Nephron (organoid): ENCODE measurements at regions not wholly inside any gene's neighbourhood (a gene's known extent, or its start where the extent isn't known, plus 50 kb on each side); places are given as distances from the start of the nearest gene placed in this dataset.

ENCODE experiments used
- H3K27ac Mint-ChIP-seq, 3 experiments: 2 replicates each; pipeline ENCODE4 v1.8.0; 2020; ENCODE audit warnings: mixed read lengths in 3 of 3, mild to moderate bottlenecking in 2 of 3, moderate library complexity in 1 of 3
- H3K27me3 Mint-ChIP-seq: 2 replicates; pipeline ENCODE4 v1.8.0; 2021; ENCODE audit warnings: low read depth, mild to moderate bottlenecking, moderate library complexity, mixed read lengths
- H3K36me3 Mint-ChIP-seq: 2 replicates; pipeline ENCODE4 v1.8.0; 2020; ENCODE audit warnings: low read depth, mixed read lengths
- H3K4me1 Mint-ChIP-seq: 2 replicates; pipeline ENCODE4 v1.8.0; 2020; ENCODE audit warnings: mixed read lengths
- H3K4me3 Mint-ChIP-seq, 3 experiments: 2 replicates each; pipeline ENCODE4 v1.8.0; 2020; ENCODE audit warnings: mild to moderate bottlenecking in 3 of 3, mixed read lengths in 3 of 3, moderate library complexity in 2 of 3
- H3K9me3 Mint-ChIP-seq: 2 replicates; pipeline ENCODE4 v1.8.0; 2020; ENCODE audit warnings: mixed read lengths
- CTCF ChIP-seq, 3 experiments: fragments of 200-600 bp; sonication (generic); IDR thresholded peaks; one replicate each; pipeline ENCODE4 v1.5.0; 2021; ENCODE audit warnings: antibody characterized with exemption in 3 of 3; ENCODE audit not compliant: unreplicated experiment in 3 of 3

DNA sequence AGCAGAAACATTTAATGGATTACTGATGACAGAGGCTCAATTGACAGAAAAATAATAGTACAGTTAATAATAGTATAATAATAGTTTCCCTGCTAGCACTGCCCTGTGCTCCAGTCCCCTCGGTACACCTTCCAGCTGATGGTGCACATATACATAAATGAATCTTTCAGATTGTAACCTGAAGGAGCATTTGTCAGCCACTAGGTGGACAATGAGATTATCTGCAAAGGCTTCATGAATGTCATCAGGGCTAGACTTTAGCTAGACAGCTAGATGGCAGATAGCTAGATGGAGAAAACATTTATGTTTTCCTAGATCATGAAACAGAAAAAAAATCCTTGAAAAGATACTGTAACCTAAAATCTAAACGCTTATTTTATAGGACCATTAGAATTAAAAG is 304.4 kb upstream of the SMC2 start:
- no peaks in the 10 kb centered on the region for H3K9me3 Mint-ChIP-seq
- no peak overlapping the region for H3K27ac Mint-ChIP-seq
- TF ChIP-seq CTCF (IDR thresholded peaks at IDR 0.05; ENCODE audit: unreplicated experiment in 3 of 3), result peak in 2 of 3 experiments; percentile 10 to 40

GRCh38 chr9:103798620-103799019 is 295.5 kb upstream of the SMC2 start:
- peaks cover 13% of the 10 kb centered on the region for H3K4me1 Mint-ChIP-seq
- no peak overlapping the region for H3K27ac Mint-ChIP-seq
- H3K27me3 Mint-ChIP-seq, result no peaks in the 10 kb centered on the region
- H3K9me3 Mint-ChIP-seq, result no peaks in the 10 kb centered on the region
- TF ChIP-seq CTCF (IDR thresholded peaks at IDR 0.05; ENCODE audit: unreplicated experiment in 3 of 3), result no peak
- H3K4me3 Mint-ChIP-seq, result no peak overlapping the region
- no peaks in the 10 kb centered on the region for H3K36me3 Mint-ChIP-seq

More for the DNA sequence above, 304.4 kb upstream of the SMC2 start:
- Mint-ChIP-seq H3K27me3 (no peaks in the 10 kb centered on the region), H3K4me3 (no peak overlapping the region), H3K4me1 (no peaks in the 10 kb centered on the region), H3K36me3 (no peaks in the 10 kb centered on the region)

DNA sequence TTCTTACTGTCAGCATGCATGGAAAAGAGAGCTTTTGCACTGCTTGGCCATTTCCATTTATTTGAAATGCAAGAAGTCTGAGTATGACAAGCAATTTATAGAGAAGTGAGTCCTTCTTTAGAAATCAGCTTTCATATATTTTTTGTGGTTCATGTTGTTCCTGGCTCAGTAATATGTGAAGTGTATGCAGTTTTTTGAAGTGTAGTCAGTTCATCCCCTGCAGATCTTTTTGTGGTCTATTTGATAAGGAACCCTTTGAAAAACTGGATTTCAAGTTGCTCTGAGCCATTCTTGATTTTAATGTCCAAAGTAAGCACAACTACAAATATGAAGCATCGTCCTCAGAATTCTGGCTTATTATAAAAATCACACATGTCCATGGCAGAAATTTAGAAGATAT is 294.1 kb upstream of the SMC2 start:
- Mint-ChIP-seq H3K27me3 (no peaks in the 10 kb centered on the region), H3K9me3 (no peaks in the 10 kb centered on the region), H3K36me3 (no peaks in the 10 kb centered on the region), H3K4me3 (no peak overlapping the region), H3K27ac (no peak overlapping the region), H3K4me1 (peaks cover 13% of the 10 kb centered on the region)
- TF ChIP-seq CTCF (IDR thresholded peaks at IDR 0.05; ENCODE audit: unreplicated experiment in 3 of 3), result no peak

DNA sequence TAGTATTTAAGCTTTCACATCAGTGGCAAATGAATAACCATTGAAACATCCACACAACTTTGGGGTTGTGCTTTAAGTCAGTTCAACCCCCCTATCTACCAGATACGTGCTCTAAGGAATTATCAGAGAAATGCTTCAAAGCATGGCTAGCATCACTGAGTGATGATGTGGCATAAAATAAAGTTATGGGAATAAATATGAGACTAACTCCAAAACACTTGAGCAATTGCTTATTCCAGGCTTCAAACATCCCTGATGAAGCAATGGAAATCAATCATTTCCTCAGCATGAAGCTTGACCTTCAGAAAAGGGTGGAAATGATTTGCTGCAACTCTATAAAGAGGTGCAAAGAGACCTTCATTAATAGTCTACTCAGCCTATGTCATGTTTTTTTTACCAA is 292.0 kb upstream of the SMC2 start:
- no peaks in the 10 kb centered on the region for H3K27me3 Mint-ChIP-seq
- H3K27ac Mint-ChIP-seq, result no peak overlapping the region
- H3K36me3 Mint-ChIP-seq, result no peaks in the 10 kb centered on the region
- no peaks in the 10 kb centered on the region for H3K9me3 Mint-ChIP-seq
- no peaks in the 10 kb centered on the region for H3K4me1 Mint-ChIP-seq
- no peak for TF ChIP-seq CTCF (IDR thresholded peaks at IDR 0.05; ENCODE audit: unreplicated experiment in 3 of 3)
- H3K4me3 Mint-ChIP-seq, result no peak overlapping the region

DNA sequence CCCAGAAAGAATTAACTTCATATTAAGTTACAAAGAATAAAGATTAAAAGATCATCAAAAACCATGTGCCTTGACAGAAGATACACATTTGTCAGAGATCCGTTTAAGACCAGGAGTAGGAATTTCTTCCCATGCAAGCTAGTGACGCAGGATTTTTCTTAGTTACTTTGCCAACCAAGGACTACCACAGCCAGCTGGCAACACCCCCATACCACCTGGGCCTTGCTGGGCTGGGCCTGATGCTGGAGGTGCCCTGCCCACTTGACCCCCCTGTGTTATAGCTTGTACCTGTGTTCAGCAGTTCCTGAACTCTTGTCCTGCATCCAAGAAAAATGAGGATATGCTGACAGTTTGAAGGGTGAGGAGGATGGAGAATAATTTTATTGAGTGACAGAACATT is 290.9 kb upstream of the SMC2 start:
- no peak for TF ChIP-seq CTCF (IDR thresholded peaks at IDR 0.05; ENCODE audit: unreplicated experiment in 3 of 3)
- no peaks in the 10 kb centered on the region for H3K27me3 Mint-ChIP-seq
- no peaks in the 10 kb centered on the region for H3K36me3 Mint-ChIP-seq
- H3K27ac Mint-ChIP-seq, result no peak overlapping the region
- no peaks in the 10 kb centered on the region for H3K9me3 Mint-ChIP-seq
- H3K4me3 Mint-ChIP-seq, result no peak overlapping the region
- no peaks in the 10 kb centered on the region for H3K4me1 Mint-ChIP-seq

DNA sequence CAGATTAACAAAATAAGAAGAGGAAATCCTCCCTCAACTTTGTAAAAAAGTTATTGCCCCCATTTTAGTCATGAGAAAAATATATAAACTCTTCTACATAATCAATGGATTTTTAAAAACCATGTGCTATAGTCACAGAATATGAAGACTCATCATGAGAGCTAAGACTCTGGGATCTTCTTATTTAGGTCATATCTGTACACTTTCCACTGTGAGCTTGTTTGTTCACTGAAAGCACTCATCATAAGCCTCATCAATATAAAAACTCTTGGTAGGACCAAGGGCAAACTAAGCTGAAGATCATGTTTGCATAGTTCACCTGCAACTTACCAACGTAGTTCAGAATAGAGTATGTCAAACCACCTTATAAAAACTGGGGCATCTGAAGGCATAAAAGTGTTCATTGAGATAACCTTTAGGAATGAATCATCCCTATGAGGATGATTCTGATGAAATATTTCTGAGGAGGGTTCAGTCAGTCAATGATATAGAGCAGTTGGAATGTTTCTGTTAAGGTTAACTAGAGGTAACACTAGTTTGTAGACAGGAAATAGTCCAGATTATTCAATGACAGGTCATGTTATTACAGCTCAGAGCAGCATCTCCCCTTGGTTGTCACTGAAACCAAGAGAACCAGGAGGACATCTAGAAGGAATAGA is 289.9 kb upstream of the SMC2 start:
- TF ChIP-seq CTCF (IDR thresholded peaks at IDR 0.05; ENCODE audit: unreplicated experiment in 3 of 3), result no peak
- H3K4me3 Mint-ChIP-seq, result no peak overlapping the region
- H3K9me3 Mint-ChIP-seq, result no peaks in the 10 kb centered on the region
- H3K27ac Mint-ChIP-seq, result no peak overlapping the region
- no peaks in the 10 kb centered on the region for H3K27me3 Mint-ChIP-seq
- no peaks in the 10 kb centered on the region for H3K4me1 Mint-ChIP-seq
- no peaks in the 10 kb centered on the region for H3K36me3 Mint-ChIP-seq
